GM21529 (cell line): ENCODE measurements at regions not wholly inside any gene's neighbourhood (a gene's known extent, or its start where the extent isn't known, plus 50 kb on each side); places are given as distances from the start of the nearest gene placed in this dataset.

Experiments
- ATAC-seq: cut with Tn5 transposase; IDR thresholded peaks from one replicate; pipeline ENCODE4 v1.9.1; 2021; ENCODE audit not compliant: unreplicated experiment

DNA sequence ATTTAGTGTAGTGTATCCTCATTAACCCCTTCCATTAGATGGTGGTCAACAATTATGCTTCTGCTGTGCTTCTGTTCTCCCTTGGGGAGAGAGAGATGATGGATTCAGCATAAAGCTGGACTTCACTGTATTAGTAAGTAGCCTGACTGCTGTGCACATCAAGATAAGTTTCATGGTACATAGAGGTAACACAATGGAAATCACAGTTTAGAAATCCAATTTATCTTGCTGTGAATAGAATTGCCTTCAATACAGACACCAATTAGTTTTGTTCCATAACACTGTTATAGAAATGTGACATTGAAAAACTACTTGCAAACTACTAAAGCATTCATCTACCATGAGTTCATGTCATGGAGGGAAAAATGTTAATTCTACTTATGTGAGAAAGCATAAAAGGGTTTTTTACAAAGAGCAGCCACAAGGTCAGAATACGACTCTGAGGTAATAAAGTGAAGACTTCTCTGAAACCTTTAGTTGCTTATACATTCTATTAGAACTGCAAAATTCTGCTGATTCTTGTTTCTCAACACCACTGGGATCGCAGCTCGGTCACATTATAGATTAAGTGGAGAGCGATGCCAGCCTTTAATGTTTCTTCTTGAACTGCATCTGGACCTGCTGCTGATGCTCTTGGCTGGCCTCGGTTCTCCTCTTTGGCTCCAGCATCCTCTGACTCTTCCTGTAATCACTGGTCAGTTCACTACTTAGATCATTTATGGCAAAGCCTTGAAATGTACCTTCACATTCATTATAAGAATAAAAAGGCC, 190.8 kb downstream of the ATP23 start:
- no peak for ATAC-seq

DNA sequence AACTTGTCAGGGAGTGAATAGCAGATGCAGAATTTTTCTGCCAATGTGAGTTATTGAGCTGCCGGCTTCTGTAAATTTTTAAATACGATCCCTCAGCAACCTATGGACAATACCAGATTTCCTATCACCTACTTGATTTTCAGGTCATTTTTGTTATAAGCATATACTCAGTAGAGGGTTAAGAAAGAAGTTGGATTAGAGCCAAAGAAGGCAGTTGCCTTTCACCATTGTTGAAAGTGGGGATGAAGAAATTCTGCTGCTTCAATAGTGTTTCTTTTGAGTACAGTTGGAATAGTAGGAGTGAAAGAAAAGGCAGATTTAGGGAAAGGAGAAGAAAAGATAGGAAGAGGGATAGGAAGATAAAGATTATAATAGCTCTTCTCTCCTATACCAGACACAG, 197.1 kb downstream of the ATP23 start:
- ATAC-seq, result no peak

DNA sequence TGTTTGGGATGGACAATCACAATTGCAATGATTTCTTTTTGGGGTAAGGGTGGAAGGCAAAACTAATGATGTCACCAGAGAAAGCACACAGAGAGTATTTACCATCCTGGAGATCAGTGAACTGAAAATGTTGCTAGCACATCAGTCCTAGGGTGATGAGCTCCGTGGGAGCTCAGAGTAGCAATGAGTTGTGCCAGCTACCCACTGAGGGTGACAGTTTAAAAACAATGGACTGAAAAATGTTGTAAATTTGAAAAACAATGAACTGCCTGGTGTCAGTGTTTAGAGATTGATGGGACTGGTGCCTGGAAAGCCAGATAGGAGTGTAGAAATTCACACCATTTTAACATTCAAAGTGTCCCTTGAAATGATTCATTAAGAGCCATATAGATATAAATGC, 198.5 kb downstream of the ATP23 start:
- no peak for ATAC-seq

DNA sequence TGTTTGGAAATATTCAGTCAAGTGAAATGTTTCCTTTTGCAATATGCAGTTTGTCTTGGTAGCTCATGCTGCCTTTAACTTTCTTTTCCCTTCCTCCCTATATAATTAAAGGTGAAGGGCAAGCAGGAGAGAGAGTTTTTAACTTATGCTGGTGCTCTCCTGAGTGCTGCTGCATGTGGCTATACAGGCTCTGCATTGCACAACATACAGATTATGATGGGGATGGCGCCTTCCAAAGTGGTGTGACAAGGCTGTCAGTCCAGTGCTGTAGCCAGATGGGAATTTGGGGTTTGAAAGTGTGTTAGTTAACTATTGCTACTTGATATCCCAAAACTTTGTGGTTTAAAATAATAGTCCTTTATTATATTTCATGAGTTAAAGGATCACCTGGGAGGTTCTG, 199.0 kb downstream of the ATP23 start:
- no peak for ATAC-seq

DNA sequence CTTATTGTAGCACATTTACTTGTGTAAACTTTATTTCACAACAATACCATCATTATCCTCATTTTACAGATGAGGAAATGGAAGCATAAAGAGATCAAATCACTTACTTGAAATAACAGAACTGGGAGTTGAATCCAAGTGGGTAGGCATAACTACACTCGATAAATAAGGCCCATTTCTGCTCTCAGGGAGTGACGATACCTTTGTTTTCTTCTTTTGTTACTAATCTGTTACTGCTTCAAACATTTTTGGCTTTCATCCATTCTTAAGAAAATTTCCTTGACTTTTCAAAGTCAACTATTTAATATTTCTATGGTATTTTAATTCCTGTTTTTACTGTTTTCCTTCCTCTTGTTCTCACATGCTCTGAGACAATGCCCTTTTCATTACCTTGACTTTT, 201.6 kb downstream of the ATP23 start:
- no peak for ATAC-seq

DNA sequence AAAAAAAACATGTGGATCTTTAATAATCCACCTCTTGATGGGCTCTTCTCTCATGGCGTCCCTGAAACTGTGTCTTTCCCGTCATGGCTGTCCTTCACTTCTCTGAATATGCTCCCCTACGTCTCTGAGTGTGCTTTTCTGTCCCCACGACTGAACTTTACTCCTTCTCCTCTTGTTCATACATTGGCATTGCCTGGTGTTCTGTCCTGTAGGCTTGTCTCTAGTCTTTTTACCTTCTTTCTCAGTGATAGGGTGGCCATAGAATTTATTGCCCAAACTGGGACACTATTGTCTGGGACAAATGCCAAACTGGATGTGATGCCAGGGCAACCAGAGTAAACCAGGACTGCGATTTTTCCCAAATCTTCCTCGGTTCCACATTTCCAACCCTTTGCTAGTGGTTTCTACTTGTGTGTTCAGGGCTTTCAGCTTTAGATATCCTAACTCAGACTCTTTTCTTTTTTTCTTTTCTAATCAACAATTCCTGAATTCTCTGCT, 202.2 kb downstream of the ATP23 start:
- no peak for ATAC-seq

DNA sequence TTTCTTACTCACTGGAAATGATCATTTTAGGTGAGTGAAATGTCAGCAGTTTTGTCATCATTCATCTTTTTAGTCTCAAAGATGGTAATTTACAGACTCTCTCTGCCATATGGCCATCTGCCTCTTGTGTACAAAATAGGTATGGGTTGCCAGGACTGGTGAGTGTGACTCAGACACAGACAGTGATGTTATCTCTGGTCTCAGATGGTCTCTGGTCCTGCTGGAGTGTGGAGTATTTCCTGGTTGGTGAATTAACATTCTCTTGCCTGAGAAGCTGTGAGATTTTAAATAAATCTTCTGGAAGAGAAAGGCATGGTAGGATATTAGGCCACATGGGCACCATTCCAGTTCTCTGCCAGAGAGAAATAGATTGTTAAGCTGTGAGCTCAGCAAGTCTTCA, 207.0 kb downstream of the ATP23 start:
- ATAC-seq, result no peak

DNA sequence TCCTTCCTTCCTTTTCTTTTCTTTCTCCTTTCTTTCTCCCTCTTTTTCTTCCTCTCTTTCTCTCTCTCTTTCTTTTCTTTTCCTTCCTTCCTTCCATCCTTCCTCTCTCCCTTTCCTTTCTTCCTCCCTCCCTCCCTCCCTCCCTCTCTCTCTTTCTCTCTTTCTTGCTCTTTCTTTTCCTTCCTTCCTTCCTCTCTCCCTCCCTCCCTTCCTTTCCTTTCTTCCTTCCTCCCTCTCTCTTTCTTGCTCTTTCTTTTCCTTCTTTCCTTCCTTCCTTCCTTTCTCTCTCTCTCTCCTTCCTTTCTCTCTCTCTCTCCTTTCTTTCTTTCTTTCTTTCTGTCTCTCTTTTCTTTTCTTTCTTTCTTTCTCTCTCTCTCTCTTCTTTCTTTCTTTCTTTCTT, 207.6 kb downstream of the ATP23 start:
- no peak for ATAC-seq

DNA sequence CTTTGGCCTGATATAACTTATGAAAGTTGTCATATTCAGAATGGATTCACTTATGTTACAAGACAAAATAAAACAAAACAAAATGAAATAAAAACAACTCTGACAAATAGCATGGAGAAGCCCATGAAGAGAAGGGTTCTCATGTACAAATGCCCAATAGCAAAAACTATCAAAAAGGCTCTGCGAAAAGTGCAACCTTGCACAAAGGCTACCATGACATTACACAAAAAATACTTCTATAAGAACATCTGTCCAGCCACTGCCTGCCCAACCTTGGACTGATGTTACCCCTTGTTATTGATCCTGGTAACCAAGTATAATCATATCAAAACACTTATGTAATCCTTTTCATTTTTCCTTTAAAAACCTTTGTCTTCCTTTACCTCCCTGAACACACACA, 213.0 kb downstream of the ATP23 start:
- no peak for ATAC-seq

DNA sequence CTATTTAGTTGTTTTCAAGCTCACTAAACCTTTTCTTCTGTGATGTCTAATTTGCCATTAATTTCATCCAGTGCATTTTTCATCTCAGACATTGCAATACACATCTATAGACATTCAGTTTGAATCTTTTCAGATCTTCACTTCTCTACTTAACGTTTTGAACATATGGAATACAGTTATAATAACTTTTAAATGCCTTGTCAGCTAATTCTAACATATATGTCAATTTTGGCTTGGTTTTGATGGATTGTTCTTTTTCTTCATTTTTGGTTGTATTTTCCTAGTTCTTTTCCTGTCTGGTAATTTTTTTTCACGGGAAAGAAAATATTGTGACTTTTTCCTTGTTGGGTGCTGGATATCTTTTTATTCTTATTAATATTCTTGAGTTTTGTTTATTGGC, 215.3 kb downstream of the ATP23 start:
- no peak for ATAC-seq

DNA sequence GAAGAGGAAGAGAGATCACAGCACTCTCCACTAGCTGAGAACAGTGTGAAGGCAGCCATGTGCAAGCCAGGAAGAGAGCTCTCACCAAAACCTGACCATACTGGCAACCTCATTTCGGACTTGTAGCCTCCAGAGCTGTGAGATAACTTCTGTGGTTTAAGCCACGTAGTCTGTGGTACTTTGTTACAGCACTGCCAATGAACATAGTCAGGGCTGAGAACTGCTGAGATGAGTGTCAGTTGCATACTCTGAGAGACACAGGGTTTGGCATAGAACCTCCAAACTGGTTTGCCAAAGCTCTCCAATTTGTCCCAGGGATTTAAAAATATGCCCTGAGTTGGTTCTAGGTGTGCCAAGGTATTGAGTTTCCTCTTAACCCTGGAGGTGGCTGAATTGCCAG, 218.6 kb downstream of the ATP23 start:
- ATAC-seq, result no peak

DNA sequence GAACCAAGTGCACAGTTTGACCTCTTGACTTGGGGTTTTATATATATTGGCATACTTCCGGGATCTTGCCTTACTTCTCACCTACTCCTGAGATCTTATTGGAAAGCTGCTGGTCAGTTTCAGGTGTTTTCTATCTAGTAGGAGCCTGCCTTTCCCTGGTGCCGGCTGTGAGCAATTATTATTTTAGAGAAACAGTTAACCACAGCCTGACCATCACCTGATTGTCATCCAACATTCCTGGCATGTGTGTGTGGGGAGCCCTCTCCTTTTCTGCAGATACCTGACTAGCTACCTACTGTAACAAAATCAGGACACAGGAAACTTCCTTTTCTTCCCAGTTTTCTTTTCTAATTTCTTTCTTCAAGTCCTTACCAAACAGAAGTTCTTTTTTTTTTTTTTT, 220.4 kb downstream of the ATP23 start:
- ATAC-seq, result no peak

DNA sequence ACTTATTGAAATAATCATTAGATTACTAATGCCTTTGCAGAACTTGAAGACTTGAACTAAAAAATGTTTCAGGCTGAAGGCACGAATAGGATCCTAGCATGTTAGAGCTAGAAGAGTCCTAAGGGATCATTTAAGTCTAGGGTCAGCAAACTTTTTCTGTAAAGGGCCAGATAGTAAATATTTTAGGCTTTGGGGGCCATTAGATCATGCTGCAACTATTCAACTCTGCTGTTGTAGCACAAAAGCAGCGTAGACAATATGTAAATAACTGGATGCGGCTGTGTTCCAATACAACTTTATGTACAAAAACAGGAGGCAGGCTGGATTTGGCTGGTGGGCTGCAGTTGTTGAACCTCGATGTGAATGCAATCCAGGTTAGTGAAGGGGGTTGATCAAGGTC, 221.7 kb downstream of the ATP23 start:
- no peak for ATAC-seq

DNA sequence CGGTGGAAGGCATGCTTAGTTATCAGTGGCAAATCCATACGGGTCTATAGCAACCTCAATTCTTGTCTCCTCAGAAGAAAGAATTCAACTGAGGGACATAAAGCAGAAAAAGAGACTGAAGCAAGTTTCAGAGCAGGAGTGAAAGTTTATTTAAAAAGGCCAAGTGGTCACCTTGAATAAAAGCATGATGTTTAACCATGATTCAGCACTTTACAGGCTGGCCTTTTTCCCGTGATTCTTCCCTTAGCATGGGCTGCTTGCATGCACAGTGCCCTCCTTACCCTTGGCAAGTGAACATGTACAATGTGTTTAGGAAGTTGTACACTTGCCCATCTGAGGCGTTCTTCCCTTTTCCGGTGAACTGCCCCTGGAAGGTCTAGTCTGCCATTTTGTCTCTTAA, 225.3 kb downstream of the ATP23 start:
- ATAC-seq, result no peak

DNA sequence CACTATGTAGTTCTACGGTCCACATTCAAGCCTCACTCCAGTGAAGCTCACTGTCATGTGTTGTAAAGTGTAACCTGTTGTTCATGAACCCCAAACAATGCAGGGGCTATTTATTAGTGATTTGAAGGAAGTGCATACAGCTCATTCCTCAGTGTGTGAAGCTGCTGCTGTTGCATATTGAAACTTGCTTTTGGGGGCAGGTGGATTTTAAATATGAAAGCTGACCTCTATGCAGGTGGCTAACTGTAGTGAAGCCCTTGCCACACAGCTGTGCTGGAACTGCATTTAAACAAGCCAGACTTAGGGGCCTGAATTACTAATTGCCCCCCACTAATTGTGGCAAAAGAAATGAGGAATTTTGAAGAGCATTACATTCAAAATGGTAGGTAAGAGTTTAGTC, 226.3 kb downstream of the ATP23 start:
- no peak for ATAC-seq

DNA sequence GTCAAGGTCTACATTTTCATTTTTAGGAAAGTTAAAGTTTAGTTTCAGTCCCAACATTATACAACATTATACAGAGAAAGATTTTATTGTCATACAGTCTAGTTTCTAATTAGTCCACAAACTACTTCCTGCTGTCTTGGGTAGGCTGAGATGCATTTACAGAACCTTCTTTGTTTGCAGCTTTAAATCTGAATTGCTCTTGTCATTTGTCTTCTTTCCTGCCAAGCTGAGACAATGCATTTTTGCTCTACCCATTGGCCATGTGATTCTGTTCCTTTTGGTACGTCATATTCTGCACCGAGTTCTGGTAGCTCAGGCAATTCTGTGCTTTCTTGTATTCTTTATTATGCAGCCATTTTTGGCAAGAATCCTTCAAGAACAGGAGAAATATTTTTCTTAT, 228.5 kb downstream of the ATP23 start:
- ATAC-seq, result no peak

DNA sequence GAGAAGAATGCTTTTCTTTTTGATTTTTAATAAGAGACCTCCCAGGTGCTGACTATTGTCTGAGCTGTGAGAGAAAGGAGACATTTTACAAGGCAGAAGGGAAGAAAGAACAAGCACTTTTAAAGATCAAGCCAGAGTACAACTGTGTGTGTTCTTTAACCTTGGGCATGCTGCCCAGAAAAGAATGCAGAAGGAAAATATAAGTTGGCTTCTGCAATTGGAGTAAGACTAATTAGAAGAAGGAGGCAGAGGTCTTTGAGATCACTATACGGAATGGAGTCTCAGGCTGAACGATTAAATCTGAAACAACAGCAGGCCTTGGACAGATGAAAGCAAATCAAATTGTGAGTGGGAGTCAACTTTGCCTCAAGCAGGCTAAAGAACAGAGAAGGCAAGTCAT, 230.5 kb downstream of the ATP23 start:
- ATAC-seq, result no peak

DNA sequence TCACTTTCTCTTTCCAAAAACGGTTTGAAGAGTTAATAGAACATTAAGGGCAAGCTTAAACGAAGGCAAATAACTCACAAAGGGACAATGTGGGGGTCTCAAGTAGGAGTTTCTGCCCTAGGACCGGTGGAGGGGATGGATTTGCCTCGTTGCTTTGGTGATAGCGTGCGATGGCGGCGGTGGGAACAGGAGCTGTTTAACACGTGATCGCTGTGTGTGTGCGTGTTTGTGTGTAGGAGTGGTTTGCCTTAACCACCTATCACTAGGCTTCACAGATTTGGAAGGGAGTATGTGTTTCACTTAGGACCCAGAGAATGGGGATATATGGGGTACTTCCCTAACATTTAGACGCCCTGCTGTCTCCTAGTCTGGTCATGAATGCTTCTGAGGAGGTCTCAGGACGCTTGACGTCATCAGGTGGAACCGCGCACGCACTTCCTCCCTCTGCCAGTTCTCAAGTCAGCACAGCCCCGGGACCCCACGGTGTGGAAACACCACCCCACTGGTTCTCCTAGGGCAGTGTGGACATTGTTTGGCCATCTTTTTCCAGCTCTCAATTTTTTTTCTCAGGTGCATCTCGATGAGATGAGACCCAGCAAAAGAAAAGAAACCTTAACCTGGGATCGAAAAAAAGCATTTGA, 231.2 kb downstream of the ATP23 start:
- no peak for ATAC-seq

DNA sequence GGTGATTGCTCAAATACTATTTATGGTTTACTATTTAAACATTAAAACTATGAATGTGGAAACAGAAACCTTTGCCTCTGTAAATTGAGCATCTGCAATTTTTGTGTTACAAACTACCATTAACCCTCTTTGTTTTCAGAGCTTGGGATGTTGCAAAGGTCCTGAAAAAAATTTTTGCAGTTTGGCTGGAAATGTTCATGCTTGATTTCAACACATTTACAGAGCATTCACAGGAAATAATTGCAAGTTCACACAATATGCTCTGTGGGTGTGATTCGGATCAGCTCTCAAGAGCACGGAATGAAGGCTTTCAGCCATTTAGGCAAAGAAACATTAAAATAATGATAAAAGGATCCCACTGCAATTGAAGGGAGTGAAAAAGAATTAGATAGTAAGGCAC, 232.9 kb downstream of the ATP23 start:
- ATAC-seq, result no peak

DNA sequence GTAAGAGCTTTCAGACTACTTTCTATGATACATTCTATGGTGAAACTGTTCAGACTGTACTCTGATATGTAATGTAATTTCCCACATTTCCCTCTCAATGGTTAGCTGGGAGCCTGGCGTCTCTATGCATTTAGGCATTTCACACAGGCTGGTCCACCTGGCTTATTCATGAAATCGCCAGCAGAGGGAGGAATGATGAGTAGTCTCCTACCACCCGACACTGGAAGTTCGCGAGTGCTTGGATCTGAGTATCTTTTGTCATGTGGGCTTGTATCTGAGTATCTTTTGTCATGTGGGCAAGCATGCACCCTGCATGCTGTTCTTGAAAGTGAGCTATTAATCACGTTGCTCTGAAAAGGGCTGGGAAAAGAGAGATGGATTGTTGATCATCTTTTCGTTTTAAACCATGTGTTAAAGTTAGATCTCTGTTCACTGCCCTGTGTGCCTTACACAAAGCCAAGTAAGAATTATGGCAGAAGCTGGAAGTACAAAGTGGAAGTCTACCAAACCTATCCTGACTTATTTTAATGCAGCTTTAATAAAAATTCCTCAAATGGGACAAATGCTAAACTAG, 235.0 kb downstream of the ATP23 start:
- peak; percentile 89 for ATAC-seq

DNA sequence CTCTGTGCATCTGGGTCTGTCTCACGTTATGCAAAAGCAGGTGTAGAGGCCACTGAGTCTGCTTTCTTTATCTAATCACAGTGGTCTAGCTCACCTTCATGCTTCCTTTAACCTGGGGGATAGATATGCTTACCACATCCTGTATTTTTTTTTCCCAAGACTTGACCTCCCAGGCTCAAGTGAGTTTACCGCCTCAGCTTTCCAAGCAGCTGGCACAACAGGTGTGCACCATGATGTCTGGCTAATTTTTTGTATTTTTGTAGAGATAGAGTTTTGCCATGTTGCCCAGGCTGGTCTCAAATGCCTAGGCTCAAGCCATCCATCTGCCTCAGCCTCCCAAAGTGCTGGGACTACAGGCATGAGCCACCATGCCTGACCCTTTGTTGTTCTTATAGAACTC, 236.0 kb downstream of the ATP23 start:
- no peak for ATAC-seq

DNA sequence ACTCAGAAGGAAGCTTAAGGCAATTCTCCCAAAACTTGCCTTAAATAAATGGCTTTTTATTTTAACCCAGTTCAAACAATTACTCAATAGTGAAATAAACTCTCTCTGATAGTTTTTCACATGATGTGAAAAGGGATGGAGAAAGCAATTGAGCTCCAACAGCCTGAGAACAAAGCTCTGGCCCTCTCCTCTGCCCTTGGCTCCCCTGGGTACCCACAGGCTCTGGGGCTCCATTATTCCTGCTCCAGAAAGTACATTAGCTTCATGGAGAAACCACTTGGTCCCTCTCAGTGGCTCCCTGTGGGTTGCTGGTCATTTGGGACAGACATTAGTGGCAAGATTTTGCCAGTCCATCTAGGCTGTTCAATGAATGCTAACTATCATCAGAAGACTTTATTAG, 242.8 kb downstream of the ATP23 start:
- ATAC-seq, result no peak
